Astrocyte (in vitro differentiated cells and primary cell): ENCODE measurements at regions not wholly inside any gene's neighbourhood (a gene's known extent, or its start where the extent isn't known, plus 50 kb on each side); places are given as distances from the start of the nearest gene placed in this dataset.
A peak's percentile ranks its signal among the peaks of the same experiment; 100 is the strongest.

Source experiments
- DNase-seq: peaks from one replicate; pipeline ENCODE4 v3.0.0-alpha.2; 2010; ENCODE audit warnings: low read depth
- FAIRE-seq: peaks from 2 replicates; lab custom pipeline; 2011; peaks lifted over from hg19 to GRCh38; lab: Jason Lieb, UNC
- H2AFZ ChIP-seq: 2 replicates; pipeline ENCODE4 v1.6.0; 2012; ENCODE audit warnings: low read depth, low read length, inconsistent platforms
- H3K27ac ChIP-seq: 2 replicates; pipeline ENCODE4 v1.5.1; 2011; ENCODE audit warnings: low read depth, low read length, inconsistent platforms
- H3K27me3 ChIP-seq: 2 replicates; pipeline ENCODE4 v1.6.0; 2011; ENCODE audit warnings: low read length, inconsistent platforms; ENCODE audit not compliant: insufficient read depth
- H3K36me3 ChIP-seq: 2 replicates; pipeline ENCODE4 v1.5.1; 2011; ENCODE audit warnings: low read length, inconsistent platforms; ENCODE audit not compliant: insufficient read depth
- H3K4me1 ChIP-seq: 2 replicates; pipeline ENCODE4 v1.5.1; 2011; ENCODE audit warnings: low read length, inconsistent platforms; ENCODE audit not compliant: insufficient read depth
- H3K4me2 ChIP-seq: 2 replicates; pipeline ENCODE4 v1.6.0; 2012; ENCODE audit warnings: low read length, inconsistent platforms
- H3K4me3 ChIP-seq: 2 replicates; pipeline ENCODE4 v1.5.1; 2011; ENCODE audit warnings: low read depth, mild to moderate bottlenecking, low read length, inconsistent platforms; ENCODE audit not compliant: insufficient read depth
- H3K79me2 ChIP-seq: 2 replicates; pipeline ENCODE4 v1.6.0; 2012; ENCODE audit warnings: mild to moderate bottlenecking, low read length, inconsistent platforms; ENCODE audit not compliant: insufficient read depth
- H3K9ac ChIP-seq: 2 replicates; pipeline ENCODE4 v1.6.0; 2012; ENCODE audit warnings: mild to moderate bottlenecking, low read length, inconsistent platforms
- H3K9me3 ChIP-seq: 2 replicates; pipeline ENCODE4 v1.5.1; 2012; ENCODE audit warnings: low read depth, mild to moderate bottlenecking, low read length, inconsistent platforms; ENCODE audit not compliant: insufficient read depth
- H4K20me1 ChIP-seq: 2 replicates; pipeline ENCODE4 v1.6.0; 2012; ENCODE audit warnings: low read length, inconsistent platforms; ENCODE audit not compliant: insufficient read depth
- H3K27ac Mint-ChIP-seq: one replicate; pipeline ENCODE4 v1.8.0; 2021; ENCODE audit warnings: mild to moderate bottlenecking, mixed read lengths; ENCODE audit not compliant: unreplicated experiment
- H3K27me3 Mint-ChIP-seq: one replicate; pipeline ENCODE4 v1.8.0; 2021; ENCODE audit warnings: low read depth, mixed read lengths; ENCODE audit not compliant: unreplicated experiment
- H3K36me3 Mint-ChIP-seq: one replicate; pipeline ENCODE4 v1.8.0; 2021; ENCODE audit warnings: low read depth, mixed read lengths; ENCODE audit not compliant: unreplicated experiment
- H3K4me1 Mint-ChIP-seq: one replicate; pipeline ENCODE4 v1.8.0; 2021; ENCODE audit warnings: low read depth, mixed read lengths; ENCODE audit not compliant: unreplicated experiment
- H3K4me3 Mint-ChIP-seq: one replicate; pipeline ENCODE4 v1.8.0; 2021; ENCODE audit warnings: mild to moderate bottlenecking, moderate library complexity, mixed read lengths; ENCODE audit not compliant: unreplicated experiment
- H3K9me3 Mint-ChIP-seq: one replicate; pipeline ENCODE4 v1.8.0; 2021; ENCODE audit warnings: mild to moderate bottlenecking, mixed read lengths; ENCODE audit not compliant: unreplicated experiment
- CTCF ChIP-seq: IDR thresholded peaks from 2 replicates; pipeline ENCODE4 v1.5.1; 2011; ENCODE audit warnings: low read depth, mild to moderate bottlenecking, inconsistent platforms, low read length, moderate library complexity; ENCODE audit not compliant: insufficient read depth
- EZH2 ChIP-seq: IDR thresholded peaks from 2 replicates; pipeline ENCODE4 v1.6.1; 2012; ENCODE audit warnings: mild to moderate bottlenecking, low read length, inconsistent platforms; ENCODE audit not compliant: insufficient read depth

GRCh38 chr10:44774676-44775401 is 136.3 kb upstream of the TMEM72 start:
- no peaks in the 10 kb centered on the region for H3K36me3 ChIP-seq
- no peak overlapping the region for H2AFZ ChIP-seq
- H3K27ac ChIP-seq = no peak overlapping the region
- no peak overlapping the region for H3K4me3 ChIP-seq
- H3K4me1 ChIP-seq = peaks cover 5% of the 10 kb centered on the region
- H3K27me3 ChIP-seq = no peaks in the 10 kb centered on the region
- Mint-ChIP-seq H3K36me3 (no peaks in the 10 kb centered on the region), H3K27ac (no peak overlapping the region), H3K4me3 (no peak overlapping the region), H3K9me3 (no peaks in the 10 kb centered on the region), H3K27me3 (peaks cover 18% of the 10 kb centered on the region), H3K4me1 (no peaks in the 10 kb centered on the region)
- no peak for TF ChIP-seq CTCF
- TF ChIP-seq EZH2 = no peak
- no peak for FAIRE-seq
- H3K79me2 ChIP-seq = no peaks in the 10 kb centered on the region
- no peaks in the 10 kb centered on the region for H3K9me3 ChIP-seq
- no peaks in the 10 kb centered on the region for H4K20me1 ChIP-seq
- no peak overlapping the region for H3K9ac ChIP-seq
- DNase-seq = peak; percentile 74
- no peak overlapping the region for H3K4me2 ChIP-seq

GRCh38 chr10:44775402-44775741 is 135.8 kb upstream of the TMEM72 start:
- no peak overlapping the region for H3K27ac ChIP-seq
- TF ChIP-seq EZH2 (no peak), CTCF (no peak)
- H3K4me2 ChIP-seq = no peak overlapping the region
- H3K27me3 Mint-ChIP-seq = peaks cover 15% of the 10 kb centered on the region
- no peaks in the 10 kb centered on the region for H4K20me1 ChIP-seq
- H3K9me3 ChIP-seq = no peaks in the 10 kb centered on the region
- H3K4me1 ChIP-seq = peaks cover 5% of the 10 kb centered on the region
- no peak overlapping the region for H2AFZ ChIP-seq
- H3K9ac ChIP-seq = no peak overlapping the region
- H3K4me3 ChIP-seq = no peak overlapping the region
- no peaks in the 10 kb centered on the region for H3K36me3 Mint-ChIP-seq
- H3K9me3 Mint-ChIP-seq = no peaks in the 10 kb centered on the region
- no peaks in the 10 kb centered on the region for H3K4me1 Mint-ChIP-seq
- no peaks in the 10 kb centered on the region for H3K36me3 ChIP-seq
- no peak overlapping the region for H3K4me3 Mint-ChIP-seq
- no peak overlapping the region for H3K27ac Mint-ChIP-seq
- no peak for FAIRE-seq
- no peaks in the 10 kb centered on the region for H3K27me3 ChIP-seq
- DNase-seq = no peak
- no peaks in the 10 kb centered on the region for H3K79me2 ChIP-seq

- no peak for FAIRE-seq
Measured at GRCh38 chr10:44776181-44776580, 135.0 kb upstream of the TMEM72 start.

More at GRCh38 chr10:44776181-44776580, 135.0 kb upstream of the TMEM72 start:
- H3K4me3 Mint-ChIP-seq = no peak overlapping the region
- no peak overlapping the region for H3K27ac ChIP-seq
- H3K9me3 ChIP-seq = no peaks in the 10 kb centered on the region
- H3K27me3 Mint-ChIP-seq = peaks cover 11% of the 10 kb centered on the region
- no peaks in the 10 kb centered on the region for H3K4me1 Mint-ChIP-seq
- no peaks in the 10 kb centered on the region for H3K27me3 ChIP-seq
- TF ChIP-seq CTCF = no peak
- TF ChIP-seq EZH2 = no peak
- peak; percentile 56 for DNase-seq
- no peak overlapping the region for H3K27ac Mint-ChIP-seq
- peaks cover 5% of the 10 kb centered on the region for H3K4me1 ChIP-seq
- no peaks in the 10 kb centered on the region for H4K20me1 ChIP-seq
- no peaks in the 10 kb centered on the region for H3K36me3 Mint-ChIP-seq
- H3K9me3 Mint-ChIP-seq = no peaks in the 10 kb centered on the region
- H3K4me3 ChIP-seq = no peak overlapping the region
- H3K36me3 ChIP-seq = no peaks in the 10 kb centered on the region
- no peaks in the 10 kb centered on the region for H3K79me2 ChIP-seq
- H3K9ac ChIP-seq = no peak overlapping the region
- no peak overlapping the region for H2AFZ ChIP-seq
- H3K4me2 ChIP-seq = no peak overlapping the region
